ENCODE measurements at regions not wholly inside any gene's neighbourhood (a gene's known extent, or its start where the extent isn't known, plus 50 kb on each side); places are given as distances from the start of the nearest gene placed in this dataset.
"Not testable (repeated sequence)": the region's sequence is repeated elsewhere in the genome, so short reads cannot be mapped to it uniquely, and the experiment has no call there.

DNA sequence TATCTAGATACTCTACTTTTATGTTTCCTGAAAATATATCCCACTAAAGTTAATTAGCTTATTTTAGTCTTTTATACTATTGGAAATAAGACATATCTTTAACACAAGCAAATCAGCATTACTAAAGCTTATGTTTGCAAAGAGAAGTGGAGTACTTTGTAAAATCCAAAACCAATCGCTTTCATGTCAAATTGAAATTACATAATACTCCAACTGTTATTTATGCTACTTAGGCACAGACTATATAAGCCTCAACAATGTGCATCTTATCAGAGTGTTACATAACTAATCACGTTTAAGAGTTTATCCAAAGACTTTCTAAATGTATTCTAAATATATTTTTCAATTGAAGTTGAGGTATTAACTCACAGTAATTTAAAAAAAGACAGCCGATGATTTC, 200.0 kb downstream of the PCDH20 start:
- DNase-seq (ENCODE audit: low read depth in 4 of 4, low spot score in 3 of 4), result no peak

DNA sequence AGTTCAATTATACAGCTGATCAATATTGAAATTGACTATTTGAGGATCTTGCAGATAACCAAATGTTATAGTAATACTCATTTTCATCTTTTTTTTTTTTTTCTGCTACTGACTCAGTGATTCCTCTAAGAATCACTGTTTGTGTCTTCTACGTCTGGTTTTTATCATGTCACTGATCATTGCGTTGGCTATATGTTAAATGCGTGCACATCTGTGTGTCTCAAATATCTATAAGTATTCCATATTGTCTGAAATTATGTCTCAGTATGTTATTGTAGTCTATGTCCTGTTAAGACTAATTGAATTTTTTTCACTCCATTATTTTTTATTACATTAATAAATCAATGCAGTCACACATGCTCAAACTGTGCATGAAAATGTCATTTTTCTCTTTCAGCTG, 200.5 kb downstream of the PCDH20 start:
- DNase-seq (ENCODE audit: low read depth in 4 of 4, low spot score in 3 of 4), result no peak

DNA sequence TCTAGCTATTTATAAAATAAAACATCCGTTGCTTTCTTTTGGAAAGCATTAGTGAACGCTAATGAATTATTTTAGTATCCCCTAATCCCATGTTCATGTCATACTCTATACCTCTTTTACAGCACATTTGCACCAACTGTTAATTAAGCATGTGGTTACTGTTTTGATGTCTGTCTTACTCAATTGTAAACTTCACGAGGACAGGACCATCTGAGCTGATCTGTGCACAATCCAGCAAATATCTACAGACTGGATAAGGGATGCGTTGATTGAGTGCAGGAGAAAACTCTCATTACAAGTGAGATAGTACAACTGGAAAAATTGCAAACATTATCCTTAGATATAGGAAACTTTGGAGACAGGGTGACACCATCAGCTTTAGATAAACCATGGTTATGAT, 201.1 kb downstream of the PCDH20 start:
- DNase-seq (ENCODE audit: low read depth in 4 of 4, low spot score in 3 of 4), result no peak

DNA sequence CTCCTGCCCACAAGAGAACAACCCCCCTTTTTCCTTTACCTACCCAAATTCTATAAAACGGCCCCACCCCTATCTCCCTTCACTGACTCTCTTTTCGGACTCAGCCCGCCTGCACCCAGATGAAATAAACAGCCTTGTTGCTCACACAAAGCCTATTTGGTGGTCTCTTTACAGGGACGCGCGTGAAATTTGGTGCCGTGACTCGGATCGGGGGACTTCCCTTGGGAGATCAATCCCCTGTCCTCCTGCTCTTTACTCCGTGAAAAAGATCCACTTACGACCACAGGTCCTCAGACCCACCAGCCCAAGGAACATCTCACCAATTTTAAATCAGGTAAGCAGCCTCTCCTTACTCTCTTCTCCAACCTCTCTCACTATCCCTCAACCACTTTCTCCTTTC, 209.8 kb downstream of the PCDH20 start:
- not testable (repeated sequence) for DNase-seq (ENCODE audit: low read depth in 4 of 4, low spot score in 3 of 4)

DNA sequence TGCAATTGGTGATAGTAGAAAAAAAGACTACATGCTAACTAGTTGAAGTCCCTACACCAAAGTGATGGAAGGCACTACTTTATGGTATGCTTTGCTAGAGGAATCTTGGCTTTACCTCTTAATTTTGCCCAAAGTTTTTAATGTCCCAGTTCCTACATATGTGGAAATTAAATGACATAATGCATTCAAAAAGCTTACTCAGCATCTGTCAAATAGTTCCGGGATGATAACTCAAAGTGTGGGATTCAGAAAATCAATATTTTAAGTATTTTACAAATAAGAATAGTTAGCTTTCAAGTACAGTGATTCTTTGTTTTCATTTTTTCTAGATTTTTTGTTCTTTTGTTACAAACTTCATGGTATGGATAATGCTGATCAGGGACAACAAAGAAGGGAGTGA, 211.6 kb downstream of the PCDH20 start:
- no peak for DNase-seq (ENCODE audit: low read depth in 4 of 4, low spot score in 3 of 4)

DNA sequence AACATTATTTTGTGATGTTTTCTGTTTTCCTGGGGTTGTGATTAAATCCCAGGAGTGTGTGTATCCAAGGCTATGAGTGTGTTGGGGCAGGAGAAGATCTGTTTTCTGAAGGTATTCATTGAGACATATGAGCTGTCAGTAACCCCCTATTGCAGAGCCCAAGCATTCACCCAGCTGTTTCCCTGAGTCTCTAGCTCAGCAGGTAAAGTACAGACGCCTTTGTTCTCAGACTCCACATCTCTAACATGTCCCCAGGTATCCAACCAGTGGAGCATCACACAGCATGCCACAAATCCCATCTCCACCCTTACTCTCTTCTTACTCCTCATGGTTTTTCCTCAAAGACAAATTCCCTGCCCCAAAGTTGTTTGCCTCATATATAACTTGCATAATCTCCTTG, 213.6 kb downstream of the PCDH20 start:
- DNase-seq (ENCODE audit: low read depth in 4 of 4, low spot score in 3 of 4), result no peak

DNA sequence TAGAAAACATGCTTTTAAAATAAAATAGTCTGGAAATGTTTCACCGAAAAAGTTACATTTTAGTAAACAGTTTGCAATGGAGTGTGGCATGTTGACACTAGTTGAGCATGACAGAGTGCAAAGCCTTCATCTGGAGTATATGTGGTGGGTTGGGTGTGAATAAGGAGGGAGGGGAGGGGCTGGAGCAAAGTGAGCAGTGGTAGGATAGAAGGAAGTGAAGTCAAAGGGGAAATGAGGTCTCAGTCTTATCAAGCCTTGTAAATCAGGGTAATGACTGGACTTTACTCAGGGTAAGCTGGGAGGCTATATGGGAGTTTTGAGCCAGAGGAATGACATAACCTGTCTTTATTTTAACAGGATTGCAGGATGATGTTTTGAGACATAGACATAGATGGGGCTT, 222.8 kb downstream of the PCDH20 start:
- DNase-seq (ENCODE audit: low read depth in 4 of 4, low spot score in 3 of 4), result no peak

DNA sequence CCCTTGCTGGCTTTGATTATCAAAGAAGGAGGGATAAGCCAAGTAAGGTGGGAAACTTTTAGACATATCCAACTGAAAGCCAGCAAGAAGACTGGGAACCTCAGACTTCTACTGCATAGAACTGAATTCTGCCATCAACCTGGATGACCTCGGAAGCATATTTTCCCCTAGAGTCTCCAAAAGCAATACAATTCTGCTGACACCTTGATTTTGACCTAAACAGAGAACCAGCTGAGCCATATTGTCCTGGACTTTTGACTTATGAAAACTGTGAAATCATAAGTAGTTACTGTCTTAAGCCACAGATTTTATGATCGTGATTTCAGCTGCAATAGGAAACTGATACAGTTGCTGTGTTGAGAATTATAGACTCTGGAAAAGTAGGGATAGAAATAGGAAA, 227.6 kb downstream of the PCDH20 start:
- no peak for DNase-seq (ENCODE audit: low read depth in 4 of 4, low spot score in 3 of 4)

DNA sequence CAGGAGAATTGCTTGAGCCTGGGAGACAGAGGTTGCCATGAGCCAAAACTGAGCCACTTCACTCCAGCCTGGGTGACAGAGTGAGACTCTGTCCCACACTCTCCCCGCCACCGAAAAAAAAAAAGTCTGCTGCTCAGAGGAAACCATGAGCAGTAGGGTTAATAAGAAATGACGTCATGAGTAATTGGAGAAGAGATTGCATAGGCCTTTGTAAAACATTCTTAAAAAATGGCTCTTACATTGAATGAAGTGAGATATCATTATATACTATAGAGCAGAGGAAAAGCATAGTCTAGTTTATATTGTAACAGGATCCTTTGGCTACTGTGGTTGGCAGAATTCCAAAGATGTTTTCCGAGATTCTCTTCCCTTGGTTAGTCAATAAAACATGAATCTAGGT, 228.2 kb downstream of the PCDH20 start:
- DNase-seq (ENCODE audit: low read depth in 4 of 4, low spot score in 3 of 4), result no peak

DNA sequence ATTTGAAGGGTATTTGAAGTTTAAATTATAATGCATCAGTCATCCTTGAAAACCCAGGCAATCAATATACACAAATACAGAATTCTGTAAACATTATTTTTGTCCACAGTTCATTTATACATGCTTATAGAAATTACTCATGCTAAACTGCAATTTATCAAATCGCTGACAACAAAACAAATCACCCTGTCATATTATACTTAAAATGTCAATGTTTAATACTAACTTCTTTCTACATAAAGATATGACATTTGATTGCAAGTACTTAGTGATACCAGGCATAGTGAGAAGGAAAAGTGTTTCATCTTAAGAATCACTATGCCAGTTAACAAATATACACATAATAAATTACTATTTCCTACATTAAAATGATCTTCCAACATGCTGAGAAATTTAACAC, 232.0 kb downstream of the PCDH20 start:
- no peak for DNase-seq (ENCODE audit: low read depth in 4 of 4, low spot score in 3 of 4)

DNA sequence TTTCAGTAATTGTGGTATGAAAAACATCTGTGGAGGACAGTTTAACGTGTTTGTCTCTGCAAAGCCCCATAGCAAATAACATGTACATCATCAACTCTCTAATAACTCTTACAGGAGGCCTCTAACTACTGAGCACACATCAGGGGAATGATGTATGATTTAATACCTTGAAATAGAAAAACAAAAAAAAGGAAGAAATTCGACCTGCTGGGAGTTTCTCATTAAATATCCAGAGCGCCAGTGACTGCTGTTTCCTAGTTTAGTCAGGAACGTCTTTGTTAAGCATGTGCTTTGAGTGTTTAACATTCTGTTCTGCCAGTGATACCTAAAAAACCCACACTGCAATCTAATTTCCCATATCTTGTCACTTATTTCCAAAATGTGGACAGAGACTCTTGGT, 235.4 kb downstream of the PCDH20 start:
- peak in 2 of 4 donors; percentile 8 to 19 for DNase-seq (ENCODE audit: low read depth in 4 of 4, low spot score in 3 of 4)

DNA sequence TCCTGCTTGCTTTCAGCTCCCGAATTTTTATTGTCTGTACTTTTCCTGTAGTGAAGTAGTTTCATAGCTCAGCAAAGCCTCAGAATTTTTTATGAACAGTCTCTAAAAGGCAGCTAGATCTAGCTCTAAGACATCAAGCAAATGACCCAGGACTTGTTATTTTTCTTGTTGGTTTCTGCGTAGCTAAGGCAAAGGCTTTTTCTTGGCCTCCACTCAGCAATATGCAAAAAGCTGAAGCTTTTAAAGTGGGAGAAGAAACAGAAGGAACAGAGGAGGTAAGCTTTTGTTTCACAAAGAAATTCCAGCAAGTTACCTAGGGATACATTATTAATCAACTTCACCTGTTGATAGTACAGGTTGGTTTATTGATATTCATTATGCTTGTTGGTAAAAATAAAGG, 235.9 kb downstream of the PCDH20 start:
- no peak for DNase-seq (ENCODE audit: low read depth in 4 of 4, low spot score in 3 of 4)

DNA sequence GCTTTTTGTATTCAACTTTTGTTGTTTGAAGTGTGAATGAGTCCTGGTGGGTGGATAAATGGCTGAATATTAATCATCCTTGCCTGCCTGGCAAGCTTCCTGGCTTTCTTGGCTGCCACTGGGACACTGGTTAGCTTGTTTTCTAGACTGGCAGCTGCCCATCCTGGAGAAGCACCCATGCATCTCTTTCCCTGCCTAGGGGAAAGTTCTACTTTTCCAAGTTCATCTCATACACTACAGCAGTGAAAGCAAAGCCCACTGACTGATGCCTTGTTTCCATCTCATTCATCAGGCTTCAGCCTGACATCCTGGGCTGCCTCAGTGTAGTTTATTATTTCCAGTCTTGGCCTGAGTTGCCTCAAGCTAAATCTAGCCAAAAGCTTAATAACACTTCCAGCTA, 244.8 kb downstream of the PCDH20 start:
- no peak for DNase-seq (ENCODE audit: low read depth in 4 of 4, low spot score in 3 of 4)

DNA sequence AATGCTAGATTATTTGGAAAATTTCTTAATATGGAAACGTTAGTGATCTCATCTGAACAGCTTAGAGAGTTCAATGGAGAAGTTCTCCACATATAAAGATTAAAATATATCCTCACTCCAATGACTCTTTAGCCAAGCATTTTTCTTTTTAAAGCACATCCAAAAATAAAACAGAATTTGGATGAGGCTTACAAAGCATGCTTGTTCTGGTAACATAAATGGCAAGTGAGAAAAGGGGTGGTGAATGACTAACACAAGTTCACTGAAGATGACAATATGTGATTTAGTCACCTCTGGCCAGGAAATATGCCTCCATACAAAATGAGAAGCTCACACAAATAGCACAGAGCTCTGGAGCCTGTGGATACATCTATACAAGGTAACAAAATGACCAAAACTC, 253.0 kb downstream of the PCDH20 start:
- DNase-seq (ENCODE audit: low read depth in 4 of 4, low spot score in 3 of 4), result no peak

DNA sequence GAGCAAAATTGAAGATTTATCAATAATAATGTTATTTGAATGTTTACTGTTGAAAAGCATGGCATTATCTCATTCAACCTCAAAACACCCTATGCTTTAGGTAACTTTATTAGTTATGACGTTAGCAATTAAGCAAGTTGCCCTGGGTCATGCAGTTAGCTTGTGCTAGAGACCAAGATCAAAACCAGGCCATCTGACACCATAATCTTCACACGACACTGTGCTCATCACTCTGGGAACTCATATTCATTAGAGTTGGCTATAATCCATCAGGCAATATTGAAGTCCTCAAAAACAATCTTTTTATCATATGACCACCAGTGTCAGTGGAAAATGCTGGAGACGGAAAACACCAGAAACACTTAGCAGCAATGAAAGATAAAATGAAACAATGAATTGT, 253.5 kb downstream of the PCDH20 start:
- DNase-seq (ENCODE audit: low read depth in 4 of 4, low spot score in 3 of 4), result no peak

DNA sequence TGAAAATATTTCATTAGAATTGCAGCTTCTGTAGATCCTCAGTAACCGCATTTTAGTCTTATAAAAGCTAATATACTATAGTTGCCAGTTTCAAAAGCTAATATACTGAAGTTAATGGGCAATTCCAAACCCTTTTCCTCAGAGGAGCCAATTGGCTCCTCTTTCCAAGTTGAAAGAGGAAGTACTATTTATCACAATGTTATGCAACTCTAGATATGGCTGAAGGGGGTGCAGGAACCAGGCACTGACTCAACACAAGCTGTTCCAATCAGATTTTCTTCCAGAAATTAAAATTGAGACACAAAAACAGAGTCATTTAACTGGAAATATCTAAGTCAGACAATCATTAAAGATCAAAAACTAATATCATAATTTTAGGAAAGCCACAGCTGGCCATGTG, 258.9 kb downstream of the PCDH20 start:
- no peak for DNase-seq (ENCODE audit: low read depth in 4 of 4, low spot score in 3 of 4)

DNA sequence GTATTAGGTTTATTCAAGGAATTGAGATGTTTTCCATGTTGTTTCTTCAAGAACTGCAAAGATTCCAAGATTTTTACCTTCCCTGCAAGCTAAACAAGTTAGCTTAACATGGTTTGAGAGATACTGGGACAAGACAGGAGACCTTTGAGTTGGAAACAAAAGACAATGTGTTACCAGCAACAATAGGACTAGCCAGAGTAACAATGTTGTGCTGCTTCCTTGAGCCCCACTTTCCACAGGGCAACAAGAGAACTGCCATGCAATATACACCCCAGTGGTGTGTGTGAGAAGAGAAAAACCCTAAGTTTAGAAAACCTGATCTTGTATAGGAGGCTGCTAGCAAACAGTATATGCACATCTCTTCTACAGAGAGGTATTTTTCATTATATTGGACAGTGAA, 264.6 kb downstream of the PCDH20 start:
- DNase-seq (ENCODE audit: low read depth in 4 of 4, low spot score in 3 of 4), result no peak

DNA sequence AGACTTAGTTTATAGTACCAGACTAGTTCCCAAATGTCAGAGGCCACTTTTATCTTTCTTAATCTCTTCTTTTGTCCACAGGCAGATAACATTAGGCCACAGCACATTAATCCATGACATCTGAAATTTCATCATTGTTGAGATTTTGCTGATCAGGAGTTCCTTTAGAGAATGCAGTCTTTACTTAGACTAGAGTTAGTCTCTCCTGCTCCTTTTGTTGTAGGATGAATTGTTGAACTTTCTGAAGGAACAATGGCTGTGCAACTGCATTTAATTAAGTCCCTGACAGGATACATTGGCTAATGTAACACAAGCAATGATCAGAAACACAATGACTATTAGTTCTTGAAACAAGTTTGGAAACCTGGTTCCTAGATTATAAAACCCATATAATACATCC, 266.3 kb downstream of the PCDH20 start:
- no peak for DNase-seq (ENCODE audit: low read depth in 4 of 4, low spot score in 3 of 4)

DNA sequence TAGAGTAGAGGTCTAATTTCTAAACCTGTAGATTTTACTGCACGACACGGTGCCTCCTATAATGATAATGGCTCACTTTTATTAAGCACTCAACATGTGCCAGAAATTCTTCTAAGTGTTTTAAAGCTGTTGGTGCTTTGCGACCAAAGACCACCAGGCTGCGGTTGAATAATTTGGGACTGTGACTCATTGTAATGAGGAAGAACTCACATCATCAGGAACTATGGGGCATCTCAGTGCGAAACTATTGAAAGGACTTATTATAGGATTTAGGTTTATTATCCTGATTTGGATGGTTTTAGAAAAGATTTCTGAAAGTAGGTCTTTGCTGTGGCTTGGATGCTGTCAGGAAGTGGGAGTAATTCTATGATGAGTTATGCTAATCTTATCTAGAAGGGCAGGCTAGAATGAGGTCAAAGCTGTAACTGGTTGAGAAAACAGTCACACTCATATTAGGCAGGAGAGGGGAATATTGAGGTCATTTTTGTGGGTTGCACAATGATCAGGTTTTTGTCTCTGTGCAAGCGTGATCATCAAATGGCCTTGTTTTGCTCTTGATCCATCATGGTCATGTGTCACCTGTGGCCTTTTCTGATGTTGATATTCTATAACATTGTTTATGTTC, 266.8 kb downstream of the PCDH20 start:
- no peak for DNase-seq (ENCODE audit: low read depth in 4 of 4, low spot score in 3 of 4)

DNA sequence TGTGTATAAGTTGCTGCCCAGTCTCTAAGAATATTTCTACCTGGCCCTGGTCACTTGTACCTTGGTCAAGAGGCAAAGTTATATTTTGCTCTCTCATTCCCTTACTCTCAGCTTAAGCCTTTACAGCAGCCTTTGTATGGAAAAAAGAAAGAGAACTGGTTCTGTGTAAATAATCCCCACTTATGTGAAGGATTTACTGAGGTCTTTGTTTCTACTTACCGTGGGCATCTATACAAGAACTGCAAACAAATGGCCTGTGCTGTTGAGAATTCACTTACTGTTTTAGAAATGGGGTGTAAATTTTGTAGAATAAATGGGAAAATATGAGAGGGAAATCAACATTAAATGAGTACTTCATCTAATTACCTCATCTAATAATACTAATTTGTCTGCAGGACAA, 267.4 kb downstream of the PCDH20 start:
- no peak for DNase-seq (ENCODE audit: low read depth in 4 of 4, low spot score in 3 of 4)

DNA sequence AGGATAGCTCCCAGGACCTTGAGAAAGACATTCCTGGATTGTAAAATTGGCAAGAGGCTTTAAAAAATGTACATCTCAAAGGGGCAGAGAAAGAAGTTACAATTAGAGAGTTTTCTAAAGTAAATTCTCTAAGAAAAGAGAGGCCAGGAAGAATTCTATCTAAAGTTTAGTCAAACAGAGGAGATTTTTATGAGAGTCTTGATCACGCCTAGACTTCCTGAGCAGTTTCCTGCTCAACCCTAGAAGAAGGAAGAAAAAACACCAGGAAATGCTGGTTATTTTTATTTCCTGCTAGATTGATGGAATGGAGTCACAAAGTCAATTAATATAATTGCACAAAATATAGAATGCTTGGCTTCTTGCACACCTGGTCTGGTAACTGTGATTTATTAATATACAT, 269.1 kb downstream of the PCDH20 start:
- DNase-seq (ENCODE audit: low read depth in 4 of 4, low spot score in 3 of 4), result no peak

DNA sequence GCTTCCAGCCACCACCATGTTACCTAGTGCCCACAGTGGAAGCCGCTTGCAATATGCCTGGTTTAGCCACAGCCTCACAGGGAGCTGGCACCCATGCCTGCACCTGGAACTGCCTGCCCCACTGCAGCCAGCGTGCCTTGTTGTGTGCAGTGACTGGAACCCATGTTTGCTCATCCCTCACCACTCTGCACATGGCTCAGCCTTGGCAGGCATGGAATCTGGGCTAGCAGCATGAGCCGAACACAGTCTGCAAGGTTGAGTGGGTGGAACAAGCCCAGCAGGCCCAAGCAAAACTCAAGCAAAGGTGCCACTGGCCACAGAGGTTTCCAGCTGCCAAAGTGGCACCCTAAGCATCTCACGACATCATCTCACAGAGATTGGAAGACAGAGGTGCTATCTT, 269.5 kb downstream of the PCDH20 start:
- no peak for DNase-seq (ENCODE audit: low read depth in 4 of 4, low spot score in 3 of 4)

DNA sequence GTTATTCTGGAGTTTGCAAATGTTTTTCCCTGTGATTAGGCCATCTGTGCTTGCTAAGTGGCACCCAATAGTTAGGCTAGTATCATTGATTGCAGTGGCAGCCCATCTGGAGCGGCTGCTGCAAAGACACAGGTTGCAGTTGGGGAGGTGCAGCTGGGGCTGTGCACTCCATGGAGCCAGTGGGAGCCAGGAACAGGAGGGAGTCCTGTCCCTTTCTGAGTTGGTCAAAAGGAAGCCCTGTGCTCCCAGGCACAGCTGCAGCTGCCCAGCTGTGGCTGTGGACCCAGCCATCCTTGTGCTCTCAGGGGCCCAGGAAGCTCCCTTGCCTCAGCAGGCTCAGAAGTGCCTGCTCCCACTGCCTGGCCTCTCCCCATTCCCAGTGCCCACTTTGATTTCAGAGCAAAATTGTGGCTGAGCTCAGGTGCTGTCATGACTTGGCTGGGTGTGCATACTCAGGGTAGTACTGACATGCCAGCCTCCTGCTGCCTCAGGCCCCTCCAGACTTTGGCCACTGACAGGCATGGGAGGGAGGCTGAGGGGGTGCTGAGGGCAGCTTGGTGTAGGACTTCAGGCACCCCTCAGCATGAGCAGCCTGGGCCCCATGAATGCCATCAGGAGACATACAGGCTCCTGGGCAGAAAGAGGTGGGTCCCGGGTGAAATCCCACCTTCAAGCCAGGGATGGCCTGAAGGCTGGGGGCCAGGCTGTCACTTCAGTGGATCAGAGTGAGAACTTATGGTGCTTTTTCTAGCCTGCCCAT, 270.6 kb downstream of the PCDH20 start:
- DNase-seq (ENCODE audit: low read depth in 4 of 4, low spot score in 3 of 4), result no peak
